HG02798 (cell line): ENCODE measurements at regions not wholly inside any gene's neighbourhood (a gene's known extent, or its start where the extent isn't known, plus 50 kb on each side); places are given as distances from the start of the nearest gene placed in this dataset.

Source experiments
- ATAC-seq: cut with Tn5 transposase; IDR thresholded peaks from one replicate; pipeline ENCODE4 v1.9.1; 2021; ENCODE audit warnings: mild to moderate bottlenecking; ENCODE audit not compliant: unreplicated experiment, poor library complexity

DNA sequence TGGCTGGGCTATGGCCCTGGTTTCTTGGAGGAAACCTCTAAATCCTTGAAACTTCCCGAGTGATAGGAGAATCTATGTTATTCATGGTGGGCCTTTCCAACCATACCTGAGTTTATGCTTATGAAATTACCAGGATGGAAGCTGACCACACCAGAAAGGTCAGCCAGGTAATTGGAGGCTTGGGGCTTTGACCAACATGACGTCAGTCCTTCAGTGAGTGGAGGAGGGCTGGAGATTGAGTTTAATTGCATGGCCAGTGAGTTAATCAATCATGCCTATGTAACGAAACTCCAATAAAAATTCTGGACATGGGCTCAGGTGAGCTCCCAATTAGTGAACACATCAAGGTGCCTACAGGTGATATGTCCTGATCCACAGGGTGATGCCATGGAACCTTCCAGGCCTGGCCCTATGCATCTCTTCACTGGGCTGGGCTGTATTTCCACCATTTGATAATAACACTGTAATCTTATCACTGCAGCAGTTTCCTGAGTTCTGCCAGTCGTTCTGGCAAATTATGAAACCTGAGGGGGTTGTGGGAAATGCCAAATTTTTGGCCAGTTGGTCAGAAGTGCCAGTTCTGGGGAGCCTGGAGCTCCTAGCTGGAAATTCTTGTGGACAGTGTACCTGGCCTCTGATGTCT is 106.5 kb downstream of the CDH26 start:
- no peak for ATAC-seq

DNA sequence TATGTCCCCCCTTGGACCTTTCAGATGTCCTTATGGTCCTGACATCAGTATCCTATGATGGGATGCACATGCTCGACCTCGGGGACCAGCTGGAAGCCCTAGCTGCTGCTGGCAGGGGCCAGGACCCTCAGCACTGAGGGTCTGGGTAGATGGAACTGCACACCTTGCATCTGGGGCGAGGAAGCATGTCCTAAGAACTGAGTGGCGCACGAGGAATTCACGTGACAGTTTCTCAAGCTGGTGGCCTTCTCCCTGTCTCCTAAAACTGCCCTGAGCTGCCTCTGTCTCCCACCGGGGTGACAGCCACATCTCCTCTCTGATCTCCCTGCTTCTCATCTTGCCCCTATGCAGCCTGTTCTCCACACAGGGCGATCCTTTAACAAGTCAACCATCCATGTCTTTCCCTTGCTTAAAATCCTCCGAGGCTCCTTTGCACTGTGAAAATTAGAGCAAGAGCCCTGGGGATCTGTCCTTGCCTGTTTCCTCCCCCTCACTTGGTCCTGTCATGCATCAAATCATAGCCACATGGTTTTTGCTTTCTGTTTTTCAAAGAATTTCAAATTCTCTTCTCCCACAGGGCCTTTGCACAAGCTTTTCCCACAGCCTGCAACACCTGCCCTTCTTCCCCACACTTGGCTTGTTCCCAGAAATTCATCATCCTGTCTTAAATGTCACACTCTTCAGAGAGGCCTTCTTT is 107.7 kb downstream of the CDH26 start:
- no peak for ATAC-seq

DNA sequence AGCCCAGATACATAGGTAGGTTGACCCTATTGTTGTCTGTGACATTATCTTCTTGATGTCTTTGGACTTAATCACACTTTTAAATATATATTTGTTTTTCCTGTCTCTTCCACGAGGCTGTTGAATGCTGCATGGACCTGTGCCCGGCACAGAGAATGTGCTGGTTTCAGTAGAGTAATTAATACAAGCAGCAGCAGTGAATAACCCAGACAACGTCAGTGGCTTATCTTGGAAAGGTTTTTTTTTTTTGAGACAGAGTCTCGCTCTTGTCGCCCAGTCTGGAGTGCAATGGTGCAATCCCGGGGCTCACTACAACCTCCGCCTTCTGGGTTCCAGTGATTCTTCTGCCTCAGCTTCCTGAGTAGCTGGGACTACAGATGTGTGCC is 108.2 kb downstream of the CDH26 start:
- ATAC-seq: no peak

DNA sequence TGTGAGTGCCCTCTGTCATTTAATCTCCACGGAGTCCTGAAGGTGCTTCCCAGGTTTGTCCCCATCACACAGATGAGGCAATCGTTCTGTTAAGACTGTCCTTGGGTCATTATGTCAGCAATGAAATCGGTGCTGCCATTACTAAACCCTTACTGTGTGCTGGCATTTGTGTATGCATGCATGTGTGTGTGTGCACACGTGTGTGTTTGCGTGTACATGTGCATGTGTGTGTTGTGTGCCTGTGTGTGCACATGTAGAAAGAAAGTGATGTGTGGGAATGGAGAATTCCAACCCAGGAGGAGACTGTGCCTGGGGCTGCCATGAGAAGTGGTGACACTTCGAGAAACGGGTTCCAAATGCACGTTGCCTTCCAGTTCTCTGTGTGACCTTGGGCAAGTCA is 110.3 kb downstream of the CDH26 start:
- ATAC-seq: no peak

DNA sequence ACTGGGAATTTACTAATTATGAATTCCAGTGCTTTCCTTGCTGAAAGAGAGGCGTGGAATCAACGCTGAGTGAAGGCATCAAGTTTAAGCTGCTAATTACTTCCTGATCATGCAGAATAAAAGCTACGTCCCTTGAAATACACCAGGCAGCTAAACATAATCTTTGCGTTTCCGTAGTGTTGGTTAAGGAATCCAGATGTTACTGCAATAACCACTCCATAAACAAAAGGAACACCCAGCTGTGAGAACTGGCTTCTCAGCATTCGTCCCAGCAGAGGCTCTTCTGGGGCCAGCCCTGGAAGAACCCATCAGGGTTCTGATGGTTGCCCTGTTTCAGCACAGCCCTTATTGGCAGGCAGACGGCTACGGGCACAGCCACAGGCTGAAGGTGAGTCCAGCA is 111.4 kb downstream of the CDH26 start:
- no peak for ATAC-seq

DNA sequence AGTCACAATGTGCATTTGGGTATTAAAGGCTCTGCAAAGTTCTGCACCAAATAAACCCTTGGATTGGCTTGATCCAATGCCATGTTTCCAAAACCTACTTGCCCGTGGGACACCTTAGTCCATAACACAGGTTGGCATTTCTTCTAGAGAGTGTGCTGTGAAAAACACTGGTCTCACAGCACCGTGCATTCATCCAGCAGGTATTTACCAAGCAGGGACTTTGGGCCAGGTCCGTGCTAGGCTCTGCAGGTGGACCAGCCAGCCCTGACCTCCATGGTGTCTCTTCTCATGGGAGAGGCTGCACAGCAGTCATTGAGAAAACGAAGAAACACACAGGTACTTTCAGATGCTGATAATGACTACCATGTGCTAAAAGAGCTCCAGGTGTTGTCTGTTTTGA is 112.6 kb downstream of the CDH26 start:
- no peak for ATAC-seq

DNA sequence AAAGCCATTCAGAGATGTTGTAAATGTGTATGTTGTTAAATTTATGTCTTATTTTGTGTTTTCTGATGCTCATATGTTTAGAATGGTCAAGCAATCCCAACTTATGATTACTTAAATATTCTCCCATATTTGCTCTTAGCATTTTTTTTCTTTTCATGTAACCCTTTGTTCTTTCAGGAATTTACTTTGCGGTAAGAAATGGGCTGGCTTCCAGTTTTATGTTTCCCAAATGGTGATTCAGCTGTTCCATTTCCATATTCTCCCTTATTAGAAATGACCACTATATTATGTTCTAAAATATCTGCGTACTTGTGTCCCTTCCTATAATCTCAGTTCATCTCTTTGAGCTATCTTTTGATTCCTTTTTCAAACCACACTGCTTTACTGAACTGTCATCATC is 113.7 kb downstream of the CDH26 start:
- ATAC-seq: no peak

DNA sequence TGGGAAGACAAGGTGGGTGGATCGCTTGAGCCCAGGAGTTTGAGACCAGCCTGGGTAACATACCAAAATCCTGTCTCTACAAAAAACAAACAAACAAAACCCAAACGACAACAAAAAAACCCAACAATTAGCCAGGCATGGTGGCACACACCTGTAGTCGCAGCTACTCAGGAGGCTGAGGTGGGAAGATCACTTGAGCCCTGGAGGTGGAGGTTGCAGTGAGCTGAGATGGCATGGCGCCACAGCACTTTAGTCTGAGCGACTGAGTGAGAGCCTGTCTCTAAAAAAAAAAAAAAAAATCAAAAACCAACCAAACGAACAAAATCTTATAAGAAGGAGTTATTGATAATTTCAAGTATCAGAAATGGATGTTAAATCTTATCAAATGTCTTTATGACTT is 114.9 kb downstream of the CDH26 start:
- ATAC-seq: no peak

DNA sequence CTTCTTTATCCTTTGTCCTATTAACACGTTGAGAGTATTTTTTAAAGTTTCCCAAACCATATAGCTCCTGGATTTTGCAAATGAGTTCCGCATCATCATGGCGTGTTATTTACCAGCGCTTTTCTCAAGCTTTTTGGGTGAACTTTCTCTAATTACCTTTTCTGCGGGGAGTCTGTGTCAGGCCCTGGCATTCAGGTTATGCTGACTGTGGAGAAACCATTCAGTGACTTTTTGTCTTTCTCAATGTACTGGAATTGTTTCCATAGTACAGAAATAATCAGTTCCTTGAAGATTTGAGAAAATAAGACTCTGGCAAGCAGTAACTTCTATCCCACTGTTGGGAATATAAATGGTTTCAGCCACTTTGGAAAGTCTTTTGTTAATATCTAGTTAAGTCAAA is 115.3 kb downstream of the CDH26 start:
- no peak for ATAC-seq

DNA sequence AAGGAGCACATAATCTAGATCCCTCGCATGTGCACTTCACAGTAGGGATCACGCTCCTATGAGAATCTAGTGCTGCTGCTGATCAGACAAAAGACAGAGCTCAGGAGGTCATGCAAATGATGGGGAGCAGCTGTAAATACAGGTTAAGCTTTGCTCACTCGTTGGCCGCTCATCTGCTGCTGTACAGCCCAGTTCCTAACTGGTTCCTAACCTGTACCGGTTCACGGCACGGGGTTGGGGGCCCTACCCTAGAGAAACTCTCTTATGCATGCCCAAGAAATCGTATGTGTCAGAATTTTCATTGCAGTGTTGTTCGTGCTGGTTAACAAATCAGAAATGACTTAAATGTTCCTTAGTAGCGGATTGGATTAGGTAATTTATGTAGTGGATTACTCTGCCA is 116.1 kb downstream of the CDH26 start:
- no peak for ATAC-seq

DNA sequence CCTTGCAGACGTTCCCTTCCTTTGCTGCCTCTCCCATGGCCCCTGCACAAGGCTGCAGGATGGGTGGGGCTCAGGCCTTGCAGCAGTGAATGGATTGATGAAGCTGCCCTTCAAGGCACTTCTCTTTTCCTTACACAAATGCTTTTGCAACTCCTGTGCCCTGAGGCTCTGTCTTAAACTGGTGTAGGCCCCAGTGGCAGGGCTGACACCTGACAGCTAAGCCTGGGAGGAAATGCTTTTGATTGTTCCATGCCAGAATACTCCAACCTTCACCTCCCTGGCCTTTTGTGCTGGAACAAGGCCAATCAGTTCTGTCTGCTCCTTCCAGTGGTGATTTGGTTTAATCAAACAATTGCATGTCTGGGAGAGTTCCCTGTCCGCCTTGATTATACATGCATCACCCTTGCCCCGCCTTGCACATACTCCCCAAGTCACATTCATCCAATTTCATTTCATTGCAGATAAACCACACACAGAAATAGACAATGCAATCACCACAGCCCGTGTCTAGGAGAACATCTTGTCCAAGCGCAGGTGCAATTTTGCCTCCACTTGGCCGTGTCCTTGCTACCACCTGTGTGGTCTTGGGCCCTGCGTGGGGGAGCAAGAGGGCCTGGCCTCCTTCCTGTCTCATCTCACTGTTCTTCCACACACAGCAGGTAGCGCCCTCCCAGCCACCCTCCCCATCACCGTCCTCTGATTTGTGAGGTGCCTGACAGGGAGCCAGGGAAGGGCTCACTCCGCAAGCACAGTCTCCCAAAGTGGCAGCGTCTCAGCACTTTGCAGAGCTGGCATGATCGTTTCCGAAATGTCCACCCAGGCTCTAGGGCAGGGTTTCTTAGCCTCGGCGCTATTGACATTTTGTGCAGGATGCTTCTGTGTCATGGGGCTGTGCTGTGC is 120.4 kb downstream of the CDH26 start:
- ATAC-seq: no peak

DNA sequence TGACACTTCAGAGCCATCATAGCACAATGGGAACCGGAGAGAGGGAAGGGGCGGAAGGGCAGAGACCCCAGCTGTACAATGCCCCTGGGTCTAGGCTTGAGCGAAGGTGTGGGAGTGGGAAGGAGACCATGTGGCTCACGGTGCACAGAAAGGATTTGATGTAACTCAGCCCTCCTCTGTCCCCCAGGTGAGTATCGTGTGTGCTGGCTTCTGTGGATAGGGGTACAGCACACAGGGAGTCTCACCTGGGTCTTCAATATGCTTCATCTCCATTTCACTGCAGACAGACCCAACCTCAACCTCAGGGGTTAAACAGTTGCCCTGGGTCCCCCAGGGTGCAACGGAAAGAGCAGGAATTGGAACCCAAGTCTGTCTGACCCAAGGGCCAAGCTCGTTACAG is 122.2 kb downstream of the CDH26 start:
- ATAC-seq: no peak

DNA sequence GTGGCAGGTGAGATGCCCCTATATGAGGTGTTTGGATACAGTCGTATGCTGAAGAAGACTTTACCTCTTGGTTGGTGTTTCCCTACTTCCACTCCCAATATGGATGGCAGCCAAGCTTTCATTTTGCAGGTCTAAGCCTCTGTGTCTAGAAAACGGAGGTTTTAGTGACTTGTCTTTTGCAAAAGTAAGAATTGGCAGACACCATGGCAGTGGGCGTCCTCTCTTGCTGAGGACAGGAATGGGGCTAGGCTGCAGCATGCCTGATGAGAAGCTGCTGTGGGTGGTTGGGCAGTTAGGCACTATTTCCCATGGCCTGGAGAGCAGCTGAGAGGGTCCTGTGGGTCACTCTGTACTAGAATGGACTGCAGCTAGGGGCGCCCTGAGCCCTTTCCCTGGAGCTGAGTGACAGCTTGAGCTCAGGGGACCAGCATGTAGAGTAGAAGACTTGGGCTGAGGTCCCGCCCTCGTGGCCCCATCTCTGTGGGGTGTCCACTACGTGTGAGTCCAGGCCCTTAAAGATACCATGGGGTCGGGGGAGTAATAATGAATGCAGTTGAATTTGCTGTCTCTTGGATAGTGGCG is 127.4 kb downstream of the CDH26 start:
- ATAC-seq: no peak

DNA sequence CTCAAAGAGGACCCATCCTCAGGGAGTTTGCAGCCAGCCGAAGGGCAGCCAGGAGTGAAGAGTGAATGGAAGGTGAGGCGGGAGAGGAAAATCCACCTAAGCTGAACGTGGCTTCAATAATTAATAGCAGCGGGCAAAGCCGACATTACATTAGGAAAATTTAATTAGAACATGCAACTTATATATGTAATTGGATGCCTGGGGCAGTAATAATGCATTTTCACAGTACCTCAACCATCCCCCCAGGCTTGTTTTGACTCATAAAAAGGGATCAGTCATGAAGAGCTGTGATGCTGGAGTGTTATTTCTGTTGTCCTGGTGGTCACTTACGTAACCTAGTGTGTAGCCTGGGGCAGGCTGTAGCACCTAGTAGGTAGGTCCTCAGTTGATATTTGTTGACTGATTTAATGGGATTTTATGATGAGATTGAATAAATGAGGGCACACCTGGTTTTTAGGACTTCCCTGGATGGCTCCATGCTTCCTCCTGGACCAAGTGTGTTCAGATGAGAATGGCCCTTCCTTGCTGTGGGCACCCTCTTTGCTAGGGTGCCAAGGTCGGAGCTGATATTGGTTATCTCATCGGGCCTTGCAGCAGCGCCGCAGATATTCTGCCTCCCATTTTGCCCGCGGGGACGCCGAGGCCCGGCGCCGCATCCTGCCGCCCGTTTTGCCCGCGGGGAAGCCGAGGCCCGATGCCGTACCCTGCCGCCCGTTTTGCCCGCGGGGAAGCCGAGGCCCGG is 128.8 kb downstream of the CDH26 start:
- ATAC-seq: no peak

DNA sequence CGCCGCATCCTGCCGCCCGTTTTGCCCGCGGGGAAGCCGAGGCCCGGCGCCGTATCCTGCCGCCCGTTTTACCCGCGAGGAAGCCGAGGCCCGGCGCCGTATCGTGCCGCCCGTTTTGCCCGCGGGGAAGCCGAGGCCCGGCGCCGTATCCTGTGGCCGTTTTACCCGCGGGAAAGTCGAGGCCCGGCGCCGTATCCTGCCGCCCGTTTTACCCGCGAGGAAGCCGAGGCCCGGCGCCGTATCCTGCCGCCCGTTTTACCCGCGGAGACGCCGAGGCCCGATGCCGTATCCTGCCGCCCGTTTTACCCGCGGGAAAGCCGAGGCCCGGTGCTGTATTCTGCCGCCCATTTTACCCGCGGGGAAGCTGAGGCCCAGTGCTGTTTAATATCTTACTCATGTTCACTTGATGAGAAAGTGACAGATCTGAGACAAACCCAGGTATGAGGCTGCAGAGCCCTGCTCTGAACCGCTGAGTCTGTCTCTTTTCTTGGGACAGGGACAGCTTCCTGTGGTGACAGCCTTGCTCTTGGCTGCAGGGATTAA is 129.4 kb downstream of the CDH26 start:
- ATAC-seq: no peak

DNA sequence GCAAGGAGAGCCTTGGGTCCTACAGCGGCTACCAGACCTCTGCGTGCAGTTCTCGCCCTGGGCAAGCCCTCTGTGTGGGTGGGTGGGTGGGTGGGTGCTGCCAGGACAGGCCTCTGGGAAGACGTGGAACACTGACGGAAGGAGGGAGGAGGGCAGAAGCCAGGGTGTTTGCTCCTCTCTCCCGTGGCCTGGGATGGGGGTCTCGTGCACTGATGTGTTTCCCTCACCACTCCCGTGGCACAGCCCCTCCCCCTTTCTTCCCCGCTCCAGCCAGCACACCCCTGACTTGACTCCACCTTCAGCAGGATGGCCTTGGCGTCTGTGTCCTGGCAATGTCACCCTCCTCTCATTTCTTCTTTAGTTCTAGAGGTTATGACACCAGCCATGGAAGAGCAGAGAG is 130.0 kb downstream of the CDH26 start:
- ATAC-seq: no peak

DNA sequence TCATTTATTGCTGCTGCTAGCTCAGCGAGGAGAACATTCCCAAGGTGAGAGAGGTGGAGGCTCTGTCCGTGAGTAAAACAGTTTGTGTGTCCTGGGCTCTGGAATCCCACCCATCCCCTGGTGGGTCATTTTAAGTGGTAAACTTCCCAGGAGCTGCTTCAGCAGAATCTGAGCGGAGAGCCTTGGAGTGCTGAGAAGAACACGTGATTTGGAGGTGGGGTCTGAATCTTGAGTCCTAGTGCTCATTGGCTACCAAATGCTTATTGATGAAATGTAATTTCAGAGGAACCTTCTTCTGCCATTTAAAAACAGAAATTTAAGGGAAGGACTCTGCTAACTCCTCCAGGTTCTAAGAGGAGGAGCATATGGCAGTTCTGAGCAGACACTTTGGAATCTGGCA is 132.4 kb downstream of the CDH26 start:
- no peak for ATAC-seq

DNA sequence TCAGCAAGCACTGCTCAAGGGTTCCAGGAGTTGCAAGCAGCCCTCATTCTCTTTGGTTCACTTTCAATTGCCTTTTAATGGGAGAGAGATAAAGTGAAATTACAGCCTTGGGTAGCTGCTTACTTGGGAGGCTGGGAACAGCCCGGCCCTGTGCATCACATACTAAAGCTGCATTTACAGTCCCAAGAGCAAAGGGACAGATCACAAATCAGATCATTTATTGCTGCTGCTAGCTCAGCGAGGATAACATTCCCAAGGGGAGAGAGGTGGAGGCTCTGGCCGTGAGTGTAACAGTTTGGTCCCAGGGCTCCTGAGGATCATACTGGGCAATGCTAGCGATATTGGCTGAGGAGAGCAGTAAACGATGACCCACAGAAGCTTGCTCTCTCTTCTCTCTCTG is 133.1 kb downstream of the CDH26 start:
- no peak for ATAC-seq

DNA sequence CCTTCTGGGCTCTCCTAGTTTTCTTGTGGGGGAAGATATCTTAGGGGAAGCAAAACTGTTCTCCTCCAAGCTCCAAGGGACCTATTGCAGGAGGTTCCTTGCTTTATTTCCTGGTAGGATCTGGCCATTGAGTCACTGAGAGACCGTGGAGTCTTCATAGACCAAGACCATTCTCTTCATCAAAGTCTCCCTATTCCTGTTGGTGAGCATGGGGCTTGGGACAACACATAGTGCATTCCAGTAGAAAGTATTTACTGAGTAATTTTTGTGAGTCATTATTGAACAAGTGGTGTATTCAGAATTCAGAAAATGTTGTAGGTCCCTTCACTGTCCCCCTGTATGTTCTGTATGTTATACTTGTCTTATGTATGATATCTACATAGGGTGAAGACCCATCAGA is 133.6 kb downstream of the CDH26 start:
- ATAC-seq: no peak

DNA sequence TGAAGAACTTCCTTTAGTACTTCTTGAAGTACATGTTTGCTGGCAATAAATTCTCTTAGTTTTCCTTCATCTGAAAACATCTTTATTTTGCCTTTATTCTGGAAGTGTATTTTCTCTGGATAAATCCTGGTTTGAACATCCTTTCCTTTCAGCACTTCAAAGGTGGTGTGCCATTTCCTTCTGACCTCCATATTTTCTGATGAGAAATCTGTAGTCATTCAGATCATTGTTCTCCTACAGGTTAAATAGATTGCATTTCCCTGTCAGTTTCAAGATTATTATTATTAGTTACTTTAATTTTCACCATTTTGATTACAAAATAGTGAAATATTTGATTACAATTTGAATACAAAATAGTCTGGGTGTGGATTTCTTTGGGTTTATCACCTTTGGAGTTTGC is 134.5 kb downstream of the CDH26 start:
- ATAC-seq: no peak
